HepG2 (cell line): ENCODE measurements at regions not wholly inside any gene's neighbourhood (a gene's known extent, or its start where the extent isn't known, plus 50 kb on each side); places are given as distances from the start of the nearest gene placed in this dataset.

Experiments used
- CREB1 ChIP-seq, 2 experiments: fragments of 450-650 bp in 1 of 2; IDR thresholded peaks; 2 replicates each; pipeline ENCODE4 v1.6.1; 2016 to 2017; ENCODE audit warnings: control low read depth in 1 of 2, mild to moderate bottlenecking in 1 of 2, missing compliant biosample characterization in 1 of 2, missing genetic modification characterization in 1 of 2
- GATAD2A ChIP-seq: IDR thresholded peaks from 2 replicates; pipeline ENCODE4 v1.6.1; 2016
- MEIS2 ChIP-seq: sonication (generic); formaldehyde crosslinking; IDR thresholded peaks from 2 replicates; pipeline ENCODE4 v1.9.0; 2021; ENCODE audit warnings: mild to moderate bottlenecking, missing genetic modification reagents
- RAD21 ChIP-seq: fragments of 450-650 bp; formaldehyde crosslinking; IDR thresholded peaks from 2 replicates; pipeline ENCODE4 v1.5.0; 2020; ENCODE audit warnings: mild to moderate bottlenecking
- ZNF33B ChIP-seq: sonication (generic); formaldehyde crosslinking; IDR thresholded peaks from 2 replicates; pipeline ENCODE4 v1.5.1; 2020; ENCODE audit warnings: mild to moderate bottlenecking, missing genetic modification reagents
- ZNF512B ChIP-seq: sonication (generic); formaldehyde crosslinking; IDR thresholded peaks from 2 replicates; pipeline ENCODE4 v1.5.1; 2020; ENCODE audit warnings: missing genetic modification reagents, mild to moderate bottlenecking, borderline replicate concordance
- TF ChIP-seq, protein P1 (sequence below): sonication (generic); formaldehyde crosslinking; IDR thresholded peaks from 2 replicates; pipeline ENCODE4 v1.5.0; 2020; ENCODE audit warnings: mild to moderate bottlenecking, missing genetic modification reagents, moderate library complexity

DNA sequence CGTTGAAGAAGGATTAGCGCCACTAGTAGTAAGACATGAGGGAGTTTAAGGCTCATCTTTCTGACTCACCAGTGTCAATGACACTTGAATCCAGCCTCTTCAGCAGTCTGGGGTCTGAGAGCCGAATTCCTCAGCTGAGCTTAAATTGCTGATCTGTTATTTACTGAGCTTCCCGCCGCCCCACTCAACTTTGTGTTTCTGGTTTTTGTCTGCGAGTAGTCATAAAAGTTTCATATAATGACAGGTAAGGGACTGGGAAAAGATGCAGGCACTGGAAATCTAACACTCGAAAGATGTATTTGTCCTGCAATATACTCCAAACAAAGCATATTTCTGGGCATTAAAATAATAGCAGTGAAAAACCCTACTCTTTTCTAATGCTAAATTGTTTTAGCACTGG lies 51.2 kb upstream of the RELN start:
- no peak for TF ChIP-seq MEIS2
- no peak for TF ChIP-seq RAD21 (CRISPR knock-in tag)
- TF ChIP-seq, protein P1, sequence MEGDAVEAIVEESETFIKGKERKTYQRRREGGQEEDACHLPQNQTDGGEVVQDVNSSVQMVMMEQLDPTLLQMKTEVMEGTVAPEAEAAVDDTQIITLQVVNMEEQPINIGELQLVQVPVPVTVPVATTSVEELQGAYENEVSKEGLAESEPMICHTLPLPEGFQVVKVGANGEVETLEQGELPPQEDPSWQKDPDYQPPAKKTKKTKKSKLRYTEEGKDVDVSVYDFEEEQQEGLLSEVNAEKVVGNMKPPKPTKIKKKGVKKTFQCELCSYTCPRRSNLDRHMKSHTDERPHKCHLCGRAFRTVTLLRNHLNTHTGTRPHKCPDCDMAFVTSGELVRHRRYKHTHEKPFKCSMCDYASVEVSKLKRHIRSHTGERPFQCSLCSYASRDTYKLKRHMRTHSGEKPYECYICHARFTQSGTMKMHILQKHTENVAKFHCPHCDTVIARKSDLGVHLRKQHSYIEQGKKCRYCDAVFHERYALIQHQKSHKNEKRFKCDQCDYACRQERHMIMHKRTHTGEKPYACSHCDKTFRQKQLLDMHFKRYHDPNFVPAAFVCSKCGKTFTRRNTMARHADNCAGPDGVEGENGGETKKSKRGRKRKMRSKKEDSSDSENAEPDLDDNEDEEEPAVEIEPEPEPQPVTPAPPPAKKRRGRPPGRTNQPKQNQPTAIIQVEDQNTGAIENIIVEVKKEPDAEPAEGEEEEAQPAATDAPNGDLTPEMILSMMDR (CRISPR knock-in tag): no peak
- TF ChIP-seq CREB1 (IDR thresholded peaks at IDR 0.05): no peak
- TF ChIP-seq CREB1 (CRISPR knock-in tag; IDR thresholded peaks at IDR 0.05): no peak
- no peak for TF ChIP-seq ZNF33B (CRISPR knock-in tag)
- TF ChIP-seq ZNF512B (CRISPR knock-in tag): no peak
- no peak for TF ChIP-seq GATAD2A
